Neural cell (in vitro differentiated cells): ENCODE measurements at regions not wholly inside any gene's neighbourhood (a gene's known extent, or its start where the extent isn't known, plus 50 kb on each side); places are given as distances from the start of the nearest gene placed in this dataset.

Source experiments
- EP300 ChIP-seq: fragments of 450-650 bp; conservative IDR thresholded peaks from 2 replicates; pipeline ENCODE4 v1.6.1; 2014; ENCODE audit warnings: antibody characterized with exemption, mild to moderate bottlenecking, moderate library complexity; ENCODE audit not compliant: poor library complexity, severe bottlenecking
- EZH2 ChIP-seq: fragments of 200-600, 300-800 bp; shearing (Covaris generic), sonication (generic); IDR thresholded peaks from 2 replicates; pipeline ENCODE4 v1.6.1; 2014; ENCODE audit warnings: antibody characterized with exemption, low read length, borderline replicate concordance, mild to moderate bottlenecking; ENCODE audit not compliant: insufficient read depth, poor library complexity, severe bottlenecking
- MXI1 ChIP-seq: fragments of 450-650 bp; conservative IDR thresholded peaks from 2 replicates; pipeline ENCODE4 v1.6.1; 2014; ENCODE audit warnings: antibody characterized with exemption, mild to moderate bottlenecking; ENCODE audit not compliant: poor library complexity, severe bottlenecking
- RAD21 ChIP-seq: fragments of 450-650 bp; conservative IDR thresholded peaks from 2 replicates; pipeline ENCODE4 v1.6.1; 2014; ENCODE audit warnings: antibody characterized with exemption, mild to moderate bottlenecking, moderate library complexity
- TAF1 ChIP-seq: IDR thresholded peaks from 2 replicates; pipeline ENCODE4 v1.6.1; 2012; ENCODE audit warnings: low read depth
- TF ChIP-seq, protein P1 (sequence below): fragments of 450-650 bp; IDR thresholded peaks from 2 replicates; pipeline ENCODE4 v1.5.1; 2014; ENCODE audit warnings: antibody characterized with exemption, mild to moderate bottlenecking, moderate library complexity; ENCODE audit not compliant: poor library complexity, severe bottlenecking
- TF ChIP-seq, protein P2 (sequence below): IDR thresholded peaks from 2 replicates; pipeline ENCODE4 v1.6.1; 2012; ENCODE audit warnings: borderline replicate concordance

- TF ChIP-seq, protein P1, sequence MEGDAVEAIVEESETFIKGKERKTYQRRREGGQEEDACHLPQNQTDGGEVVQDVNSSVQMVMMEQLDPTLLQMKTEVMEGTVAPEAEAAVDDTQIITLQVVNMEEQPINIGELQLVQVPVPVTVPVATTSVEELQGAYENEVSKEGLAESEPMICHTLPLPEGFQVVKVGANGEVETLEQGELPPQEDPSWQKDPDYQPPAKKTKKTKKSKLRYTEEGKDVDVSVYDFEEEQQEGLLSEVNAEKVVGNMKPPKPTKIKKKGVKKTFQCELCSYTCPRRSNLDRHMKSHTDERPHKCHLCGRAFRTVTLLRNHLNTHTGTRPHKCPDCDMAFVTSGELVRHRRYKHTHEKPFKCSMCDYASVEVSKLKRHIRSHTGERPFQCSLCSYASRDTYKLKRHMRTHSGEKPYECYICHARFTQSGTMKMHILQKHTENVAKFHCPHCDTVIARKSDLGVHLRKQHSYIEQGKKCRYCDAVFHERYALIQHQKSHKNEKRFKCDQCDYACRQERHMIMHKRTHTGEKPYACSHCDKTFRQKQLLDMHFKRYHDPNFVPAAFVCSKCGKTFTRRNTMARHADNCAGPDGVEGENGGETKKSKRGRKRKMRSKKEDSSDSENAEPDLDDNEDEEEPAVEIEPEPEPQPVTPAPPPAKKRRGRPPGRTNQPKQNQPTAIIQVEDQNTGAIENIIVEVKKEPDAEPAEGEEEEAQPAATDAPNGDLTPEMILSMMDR = no peak
- TF ChIP-seq EZH2 (no peak), EP300 (no peak), MXI1 (no peak), TAF1 (no peak), RAD21 (no peak)
- TF ChIP-seq, protein P2, sequence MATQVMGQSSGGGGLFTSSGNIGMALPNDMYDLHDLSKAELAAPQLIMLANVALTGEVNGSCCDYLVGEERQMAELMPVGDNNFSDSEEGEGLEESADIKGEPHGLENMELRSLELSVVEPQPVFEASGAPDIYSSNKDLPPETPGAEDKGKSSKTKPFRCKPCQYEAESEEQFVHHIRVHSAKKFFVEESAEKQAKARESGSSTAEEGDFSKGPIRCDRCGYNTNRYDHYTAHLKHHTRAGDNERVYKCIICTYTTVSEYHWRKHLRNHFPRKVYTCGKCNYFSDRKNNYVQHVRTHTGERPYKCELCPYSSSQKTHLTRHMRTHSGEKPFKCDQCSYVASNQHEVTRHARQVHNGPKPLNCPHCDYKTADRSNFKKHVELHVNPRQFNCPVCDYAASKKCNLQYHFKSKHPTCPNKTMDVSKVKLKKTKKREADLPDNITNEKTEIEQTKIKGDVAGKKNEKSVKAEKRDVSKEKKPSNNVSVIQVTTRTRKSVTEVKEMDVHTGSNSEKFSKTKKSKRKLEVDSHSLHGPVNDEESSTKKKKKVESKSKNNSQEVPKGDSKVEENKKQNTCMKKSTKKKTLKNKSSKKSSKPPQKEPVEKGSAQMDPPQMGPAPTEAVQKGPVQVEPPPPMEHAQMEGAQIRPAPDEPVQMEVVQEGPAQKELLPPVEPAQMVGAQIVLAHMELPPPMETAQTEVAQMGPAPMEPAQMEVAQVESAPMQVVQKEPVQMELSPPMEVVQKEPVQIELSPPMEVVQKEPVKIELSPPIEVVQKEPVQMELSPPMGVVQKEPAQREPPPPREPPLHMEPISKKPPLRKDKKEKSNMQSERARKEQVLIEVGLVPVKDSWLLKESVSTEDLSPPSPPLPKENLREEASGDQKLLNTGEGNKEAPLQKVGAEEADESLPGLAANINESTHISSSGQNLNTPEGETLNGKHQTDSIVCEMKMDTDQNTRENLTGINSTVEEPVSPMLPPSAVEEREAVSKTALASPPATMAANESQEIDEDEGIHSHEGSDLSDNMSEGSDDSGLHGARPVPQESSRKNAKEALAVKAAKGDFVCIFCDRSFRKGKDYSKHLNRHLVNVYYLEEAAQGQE = no peak
These were observed 505.8 kb upstream of the MARCKS start for GRCh38 chr6:113351173-113351834.
